GM18502 (cell line): ENCODE measurements at regions not wholly inside any gene's neighbourhood (a gene's known extent, or its start where the extent isn't known, plus 50 kb on each side); places are given as distances from the start of the nearest gene placed in this dataset.

Experiments used
- ATAC-seq: cut with Tn5 transposase; IDR thresholded peaks from one replicate; pipeline ENCODE4 v1.9.1; 2021; ENCODE audit warnings: mild to moderate bottlenecking; ENCODE audit not compliant: unreplicated experiment, poor library complexity

GRCh38 chr12:25743679-25744215, 190.7 kb upstream of the LMNTD1 start:
- ATAC-seq = no peak

- ATAC-seq = no peak
Observed at GRCh38 chr12:25744313-25744712, 191.2 kb upstream of the LMNTD1 start.

GRCh38 chr12:25745281-25745680, 192.2 kb upstream of the LMNTD1 start:
- ATAC-seq = no peak

GRCh38 chr12:25746131-25746530, 193.0 kb upstream of the LMNTD1 start:
- no peak for ATAC-seq

GRCh38 chr12:25752710-25753309, 199.7 kb upstream of the LMNTD1 start:
- no peak for ATAC-seq

- no peak for ATAC-seq
Observed at GRCh38 chr12:25755136-25755970, 202.3 kb upstream of the LMNTD1 start.

- ATAC-seq = no peak
Observed at GRCh38 chr12:25755971-25756260, 202.6 kb upstream of the RASSF8 start.

GRCh38 chr12:25757037-25757665, 201.3 kb upstream of the RASSF8 start:
- ATAC-seq = no peak

GRCh38 chr12:25759752-25760151, 198.7 kb upstream of the RASSF8 start:
- no peak for ATAC-seq

- no peak for ATAC-seq
Observed at GRCh38 chr12:25761356-25761755, 197.1 kb upstream of the RASSF8 start.

GRCh38 chr12:25764409-25764808, 194.1 kb upstream of the RASSF8 start:
- no peak for ATAC-seq

- ATAC-seq = no peak
Observed at GRCh38 chr12:25764892-25765291, 193.6 kb upstream of the RASSF8 start.

GRCh38 chr12:25767606-25768005, 190.9 kb upstream of the RASSF8 start:
- no peak for ATAC-seq

GRCh38 chr12:25768151-25768550, 190.3 kb upstream of the RASSF8 start:
- ATAC-seq = no peak

- no peak for ATAC-seq
Observed at GRCh38 chr12:25769082-25769945, 189.2 kb upstream of the RASSF8 start.

GRCh38 chr12:25771041-25771440, 187.4 kb upstream of the RASSF8 start:
- ATAC-seq = no peak

- no peak for ATAC-seq
Observed at GRCh38 chr12:25771476-25771875, 187.0 kb upstream of the RASSF8 start.

GRCh38 chr12:25775968-25776367, 182.5 kb upstream of the RASSF8 start:
- ATAC-seq = no peak

- ATAC-seq = no peak
Observed at GRCh38 chr12:25780771-25781170, 177.7 kb upstream of the RASSF8 start.

- ATAC-seq = no peak
Observed at GRCh38 chr12:25781232-25781631, 177.2 kb upstream of the RASSF8 start.
